Calu3 (cell line): ENCODE measurements at regions not wholly inside any gene's neighbourhood (a gene's known extent, or its start where the extent isn't known, plus 50 kb on each side); places are given as distances from the start of the nearest gene placed in this dataset.

ENCODE experiments used
- BruUV-seq: library from RNA; stranded (reverse); fragments of 400-500 nt; replicated peaks from 2 replicates; lab custom pipeline; 2021; lab: Mats Ljungman, UMichigan
- CTCF ChIA-PET: fragments of 300-600 bp; sonication (Branson Sonifier 250); formaldehyde crosslinking; loops from one replicate; lab custom pipeline; 2022; ENCODE audit warnings: antibody characterized with exemption; lab: Charles Lee
- DNase-seq: peaks from one replicate; pipeline ENCODE4 v3.0.0; 2022
- H3K27ac Mint-ChIP-seq: one replicate; pipeline ENCODE4 v1.8.0; 2022; ENCODE audit warnings: mixed read lengths; ENCODE audit not compliant: unreplicated experiment
- H3K27me3 Mint-ChIP-seq: one replicate; pipeline ENCODE4 v1.8.0; 2022; ENCODE audit warnings: mixed read lengths; ENCODE audit not compliant: unreplicated experiment
- H3K36me3 Mint-ChIP-seq: one replicate; pipeline ENCODE4 v1.8.0; 2022; ENCODE audit warnings: mild to moderate bottlenecking, moderate library complexity, mixed read lengths; ENCODE audit not compliant: insufficient read depth, unreplicated experiment
- H3K4me1 Mint-ChIP-seq: one replicate; pipeline ENCODE4 v1.8.0; 2022; ENCODE audit warnings: mild to moderate bottlenecking, low read depth, mixed read lengths; ENCODE audit not compliant: unreplicated experiment
- H3K4me3 Mint-ChIP-seq: one replicate; pipeline ENCODE4 v1.8.0; 2022; ENCODE audit warnings: mild to moderate bottlenecking, low read depth, moderate library complexity, mixed read lengths; ENCODE audit not compliant: unreplicated experiment
- H3K9me3 Mint-ChIP-seq: one replicate; pipeline ENCODE4 v1.8.0; 2022; ENCODE audit warnings: low read depth, mixed read lengths; ENCODE audit not compliant: unreplicated experiment
- CTCF ChIP-seq: fragments of 200-600 bp; IDR thresholded peaks from one replicate; pipeline ENCODE4 v1.8.0; 2022; ENCODE audit warnings: antibody characterized with exemption; ENCODE audit not compliant: unreplicated experiment
- intact Hi-C: fragments of 100-400 bp; cut with micrococcal nuclease; formaldehyde crosslinking; loops from one replicate; pipeline ENCODE4 v1.10.0; 2022; ENCODE audit not compliant: unreplicated experiment

GRCh38 chr4:134753390-134753789 lies 551.8 kb upstream of the PABPC4L start:
- Mint-ChIP-seq H3K27ac (no peak overlapping the region), H3K9me3 (no peaks in the 10 kb centered on the region), H3K4me3 (no peak overlapping the region), H3K27me3 (no peaks in the 10 kb centered on the region), H3K4me1 (no peaks in the 10 kb centered on the region), H3K36me3 (no peaks in the 10 kb centered on the region)
- TF ChIP-seq CTCF: no peak
- no peak for DNase-seq
- CTCF ChIA-PET: interaction anchor here (0.6 kb wide), 1 partner anchor 1033 kb away, joined by 3 read pairs; no protein-coding TSS in a partner anchor
- BruUV-seq: no TSS peak
- intact Hi-C loops: no loop called here

- CTCF ChIA-PET: interaction anchor here (0.6 kb wide), 1 partner anchor 1581 kb away, joined by 3 read pairs; no protein-coding TSS in a partner anchor
- DNase-seq: no peak
- H3K9me3 Mint-ChIP-seq: peaks cover 3% of the 10 kb centered on the region
- no peaks in the 10 kb centered on the region for H3K4me1 Mint-ChIP-seq
- no peaks in the 10 kb centered on the region for H3K27me3 Mint-ChIP-seq
- no peak overlapping the region for H3K27ac Mint-ChIP-seq
- no peak overlapping the region for H3K4me3 Mint-ChIP-seq
- no peaks in the 10 kb centered on the region for H3K36me3 Mint-ChIP-seq
- intact Hi-C loops: no loop called here
- BruUV-seq: no TSS peak
- no peak for TF ChIP-seq CTCF
Measured at GRCh38 chr4:134747108-134747805, 545.7 kb upstream of the PABPC4L start.

GRCh38 chr4:134740290-134740689 lies 538.7 kb upstream of the PABPC4L start:
- Mint-ChIP-seq H3K27me3 (no peaks in the 10 kb centered on the region), H3K36me3 (no peaks in the 10 kb centered on the region), H3K4me1 (no peaks in the 10 kb centered on the region), H3K9me3 (peaks cover 6% of the 10 kb centered on the region), H3K4me3 (no peak overlapping the region), H3K27ac (no peak overlapping the region)
- intact Hi-C loops: no loop called here
- BruUV-seq: no TSS peak
- CTCF ChIA-PET: interaction anchor here (0.6 kb wide), 1 partner anchor 215 kb away, joined by 3 read pairs; no protein-coding TSS in a partner anchor
- TF ChIP-seq CTCF: no peak
- DNase-seq: no peak

GRCh38 chr4:134735901-134736300 lies 534.3 kb upstream of the PABPC4L start:
- Mint-ChIP-seq H3K36me3 (no peaks in the 10 kb centered on the region), H3K27ac (no peak overlapping the region), H3K27me3 (no peaks in the 10 kb centered on the region), H3K4me1 (no peaks in the 10 kb centered on the region), H3K4me3 (no peak overlapping the region), H3K9me3 (peaks cover 6% of the 10 kb centered on the region)
- no peak for TF ChIP-seq CTCF
- no peak for DNase-seq
- CTCF ChIA-PET: no interaction called here
- no TSS peak for BruUV-seq
- intact Hi-C loops: no loop called here
